NCI-H2196 (cell line): ENCODE measurements at regions not wholly inside any gene's neighbourhood (a gene's known extent, or its start where the extent isn't known, plus 50 kb on each side); places are given as distances from the start of the nearest gene placed in this dataset.
"Not testable (repeated sequence)": the region's sequence is repeated elsewhere in the genome, so short reads cannot be mapped to it uniquely, and the experiment has no call there.

Source experiments
- DNase-seq: peaks from one replicate; lab custom pipeline; 2025; ENCODE audit not compliant: unreplicated experiment; lab: John Stamatoyannopoulos, UW

- DNase-seq = no peak
Observed at GRCh38 chr7:91455411-91455810, 191.2 kb downstream of the FZD1 start.

- DNase-seq = no peak
Observed at GRCh38 chr7:91457208-91457607, 193.0 kb downstream of the FZD1 start.

- no peak for DNase-seq
Observed at GRCh38 chr7:91459539-91459938, 195.3 kb downstream of the FZD1 start.

- DNase-seq = no peak
Observed at GRCh38 chr7:91462316-91462715, 198.1 kb downstream of the FZD1 start.

- no peak for DNase-seq
Observed at GRCh38 chr7:91463330-91463729, 199.1 kb downstream of the FZD1 start.

- DNase-seq = no peak
Observed at GRCh38 chr7:91465595-91466061, 201.4 kb downstream of the FZD1 start.

GRCh38 chr7:91468256-91468655, 204.0 kb downstream of the FZD1 start:
- DNase-seq = no peak

GRCh38 chr7:91473619-91474018, 209.4 kb downstream of the FZD1 start:
- no peak for DNase-seq

- no peak for DNase-seq
Observed at GRCh38 chr7:91474074-91474473, 209.8 kb downstream of the FZD1 start.

- not testable (repeated sequence) for DNase-seq
Observed at GRCh38 chr7:91480470-91480869, 216.2 kb downstream of the FZD1 start.

GRCh38 chr7:91491868-91492267, 227.6 kb downstream of the FZD1 start:
- no peak for DNase-seq

- no peak for DNase-seq
Observed at GRCh38 chr7:91492317-91492716, 228.1 kb downstream of the FZD1 start.

GRCh38 chr7:91492773-91493172, 228.5 kb downstream of the FZD1 start:
- DNase-seq = no peak

- no peak for DNase-seq
Observed at GRCh38 chr7:91494450-91494849, 230.2 kb downstream of the FZD1 start.

GRCh38 chr7:91496251-91496820, 232.1 kb downstream of the FZD1 start:
- DNase-seq = no peak

GRCh38 chr7:91497277-91497676, 233.0 kb downstream of the FZD1 start:
- DNase-seq = not testable (repeated sequence)

GRCh38 chr7:91503934-91504555, 239.8 kb downstream of the FZD1 start:
- DNase-seq = peak; percentile 36

GRCh38 chr7:91504919-91505318, 240.7 kb downstream of the FZD1 start:
- no peak for DNase-seq

GRCh38 chr7:91506966-91507365, 242.7 kb downstream of the FZD1 start:
- DNase-seq = not testable (repeated sequence)

GRCh38 chr7:91511861-91512260, 247.6 kb downstream of the FZD1 start:
- DNase-seq = not testable (repeated sequence)

- no peak for DNase-seq
Observed at GRCh38 chr7:91512958-91513357, 248.7 kb downstream of the FZD1 start.

GRCh38 chr7:91514591-91514990, 250.4 kb downstream of the FZD1 start:
- no peak for DNase-seq

GRCh38 chr7:91515961-91516360, 251.7 kb downstream of the FZD1 start:
- no peak for DNase-seq
